Mesothelial cell of epicardium (in vitro differentiated cells): ENCODE measurements at regions not wholly inside any gene's neighbourhood (a gene's known extent, or its start where the extent isn't known, plus 50 kb on each side); places are given as distances from the start of the nearest gene placed in this dataset.

Experiments
- DNase-seq, 2 experiments: peaks; one replicate each; pipeline ENCODE4 v3.0.0; 2021; ENCODE audit warnings: low spot score in 2 of 2; ENCODE audit not compliant: unreplicated experiment in 2 of 2
- H3K27ac Mint-ChIP-seq: 2 replicates; pipeline ENCODE4 v1.8.0; 2021; ENCODE audit warnings: mixed read lengths
- H3K27me3 Mint-ChIP-seq: 2 replicates; pipeline ENCODE4 v1.8.0; 2021; ENCODE audit warnings: low read depth, mixed read lengths
- H3K36me3 Mint-ChIP-seq: 2 replicates; pipeline ENCODE4 v1.8.0; 2021; ENCODE audit warnings: mixed read lengths
- H3K4me1 Mint-ChIP-seq: 2 replicates; pipeline ENCODE4 v1.8.0; 2021; ENCODE audit warnings: mixed read lengths
- H3K4me3 Mint-ChIP-seq: 2 replicates; pipeline ENCODE4 v1.8.0; 2021; ENCODE audit warnings: mild to moderate bottlenecking, moderate library complexity, mixed read lengths
- H3K9me3 Mint-ChIP-seq: 2 replicates; pipeline ENCODE4 v1.8.0; 2021; ENCODE audit warnings: mixed read lengths
- TF ChIP-seq, protein P1 (sequence below): fragments of 200-600 bp; sonication (generic); IDR thresholded peaks from one replicate; pipeline ENCODE4 v1.5.0; 2021; ENCODE audit warnings: antibody characterized with exemption; ENCODE audit not compliant: unreplicated experiment

DNA sequence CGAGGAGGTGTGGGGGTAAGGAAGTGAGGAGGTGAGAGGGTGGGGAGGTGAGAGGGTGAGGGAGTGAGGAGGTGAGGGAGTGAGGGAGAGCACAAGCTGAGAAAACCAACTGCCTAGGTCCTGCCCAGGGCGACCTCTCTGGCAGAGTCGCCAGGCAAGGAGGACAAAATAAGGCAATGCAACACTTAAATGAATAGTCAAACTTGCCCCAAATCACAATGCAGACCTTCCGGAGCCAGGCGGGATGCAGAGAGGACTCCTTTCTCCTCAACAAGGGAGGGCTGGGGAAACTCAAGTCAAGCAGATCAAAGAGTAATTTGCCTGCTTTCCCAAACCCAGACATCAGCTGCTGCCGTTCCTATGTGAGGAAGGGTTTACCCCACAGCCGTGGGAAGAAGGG lies 86.0 kb downstream of the CCDC185 start:
- Mint-ChIP-seq H3K27ac (no peak overlapping the region), H3K27me3 (peaks cover 64% of the 10 kb centered on the region), H3K4me3 (no peak overlapping the region), H3K36me3 (no peaks in the 10 kb centered on the region), H3K9me3 (no peaks in the 10 kb centered on the region), H3K4me1 (peaks cover 9% of the 10 kb centered on the region)
- TF ChIP-seq, protein P1, sequence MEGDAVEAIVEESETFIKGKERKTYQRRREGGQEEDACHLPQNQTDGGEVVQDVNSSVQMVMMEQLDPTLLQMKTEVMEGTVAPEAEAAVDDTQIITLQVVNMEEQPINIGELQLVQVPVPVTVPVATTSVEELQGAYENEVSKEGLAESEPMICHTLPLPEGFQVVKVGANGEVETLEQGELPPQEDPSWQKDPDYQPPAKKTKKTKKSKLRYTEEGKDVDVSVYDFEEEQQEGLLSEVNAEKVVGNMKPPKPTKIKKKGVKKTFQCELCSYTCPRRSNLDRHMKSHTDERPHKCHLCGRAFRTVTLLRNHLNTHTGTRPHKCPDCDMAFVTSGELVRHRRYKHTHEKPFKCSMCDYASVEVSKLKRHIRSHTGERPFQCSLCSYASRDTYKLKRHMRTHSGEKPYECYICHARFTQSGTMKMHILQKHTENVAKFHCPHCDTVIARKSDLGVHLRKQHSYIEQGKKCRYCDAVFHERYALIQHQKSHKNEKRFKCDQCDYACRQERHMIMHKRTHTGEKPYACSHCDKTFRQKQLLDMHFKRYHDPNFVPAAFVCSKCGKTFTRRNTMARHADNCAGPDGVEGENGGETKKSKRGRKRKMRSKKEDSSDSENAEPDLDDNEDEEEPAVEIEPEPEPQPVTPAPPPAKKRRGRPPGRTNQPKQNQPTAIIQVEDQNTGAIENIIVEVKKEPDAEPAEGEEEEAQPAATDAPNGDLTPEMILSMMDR = no peak
- no peak for DNase-seq

DNA sequence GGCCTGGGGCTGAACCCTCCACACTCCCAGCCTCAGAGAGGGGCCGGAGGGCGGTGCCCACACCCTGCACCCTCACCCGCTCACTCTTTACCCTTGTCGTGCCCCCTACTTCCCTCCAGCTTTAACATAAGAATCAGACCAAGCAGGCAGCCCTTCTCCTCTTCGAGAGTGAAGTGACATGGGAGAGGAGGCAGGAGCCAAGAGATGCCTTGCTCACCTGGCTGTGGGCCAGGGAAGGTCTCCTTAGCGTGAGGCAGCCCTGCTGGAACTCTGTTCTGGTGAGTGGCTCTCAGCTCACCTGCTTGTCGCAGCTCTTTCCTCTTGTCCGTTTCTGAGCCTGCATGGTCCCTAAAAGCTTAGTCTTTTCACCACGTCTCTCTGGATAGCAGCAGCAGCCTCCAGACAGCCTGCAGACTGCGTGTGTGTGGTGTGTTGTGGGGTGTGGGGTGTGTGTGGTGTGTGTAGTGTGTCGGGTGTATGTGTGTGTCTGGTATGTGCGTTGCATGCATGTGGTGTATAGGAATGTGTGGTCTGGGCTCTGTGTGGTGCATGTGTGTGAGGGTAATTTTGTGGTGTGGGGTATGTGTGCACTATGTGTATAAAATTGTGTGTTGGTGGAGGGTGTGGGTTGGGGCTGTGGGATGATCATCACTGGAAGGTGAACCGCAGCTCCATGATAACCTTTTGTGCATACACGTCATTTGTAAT lies 86.7 kb downstream of the CCDC185 start:
- Mint-ChIP-seq H3K27ac (no peak overlapping the region), H3K4me1 (peaks cover 9% of the 10 kb centered on the region), H3K36me3 (no peaks in the 10 kb centered on the region), H3K27me3 (peaks cover 62% of the 10 kb centered on the region), H3K4me3 (no peak overlapping the region), H3K9me3 (no peaks in the 10 kb centered on the region)
- no peak for DNase-seq
- TF ChIP-seq, protein P1 = no peak

DNA sequence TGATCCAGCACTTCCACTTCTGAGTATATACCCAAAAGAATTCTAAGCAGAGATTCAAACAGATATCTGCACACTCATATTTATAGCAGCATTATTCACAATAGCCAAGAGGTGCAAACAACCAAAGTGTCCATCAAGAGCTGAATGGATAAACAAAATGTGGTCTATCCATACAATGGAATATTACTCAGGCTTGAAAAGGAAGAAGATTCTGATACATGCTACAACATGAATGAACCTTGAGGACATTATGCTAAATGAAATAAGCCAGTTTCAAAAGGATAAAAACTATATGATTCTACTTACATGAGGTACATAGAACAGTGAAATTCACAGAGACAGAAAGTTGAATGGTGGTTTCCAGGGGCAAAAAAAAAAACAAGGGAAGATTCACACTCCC lies 88.9 kb downstream of the CCDC185 start:
- H3K27ac Mint-ChIP-seq = no peak overlapping the region
- H3K27me3 Mint-ChIP-seq = peaks cover 52% of the 10 kb centered on the region
- TF ChIP-seq, protein P1 = no peak
- H3K4me3 Mint-ChIP-seq = no peak overlapping the region
- H3K9me3 Mint-ChIP-seq = no peaks in the 10 kb centered on the region
- H3K4me1 Mint-ChIP-seq = peaks cover 15% of the 10 kb centered on the region
- H3K36me3 Mint-ChIP-seq = no peaks in the 10 kb centered on the region
- DNase-seq = no peak

DNA sequence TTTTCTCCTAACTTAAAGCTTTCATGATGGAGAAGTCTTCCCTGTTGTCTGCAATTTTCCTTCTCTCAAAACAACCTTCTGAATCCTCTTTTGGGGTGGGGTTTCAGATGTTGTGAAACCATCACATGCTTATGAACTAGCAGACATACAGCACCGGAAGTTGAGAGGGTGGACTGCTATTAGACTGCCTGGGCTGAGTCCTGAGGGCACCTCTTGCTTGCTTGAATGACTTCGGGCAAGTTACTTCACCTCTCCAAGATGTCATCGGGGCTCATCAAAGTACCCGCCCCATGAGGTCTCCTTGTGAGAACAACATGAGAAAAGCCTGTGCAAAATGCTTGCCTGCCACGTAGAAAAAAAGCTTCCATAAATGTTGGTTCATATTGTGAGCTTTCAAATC lies 89.6 kb downstream of the CCDC185 start:
- H3K4me1 Mint-ChIP-seq = peaks cover 21% of the 10 kb centered on the region
- H3K27me3 Mint-ChIP-seq = peaks cover 46% of the 10 kb centered on the region
- TF ChIP-seq, protein P1 = no peak
- H3K9me3 Mint-ChIP-seq = no peaks in the 10 kb centered on the region
- H3K27ac Mint-ChIP-seq = no peak overlapping the region
- no peaks in the 10 kb centered on the region for H3K36me3 Mint-ChIP-seq
- H3K4me3 Mint-ChIP-seq = no peak overlapping the region
- no peak for DNase-seq

DNA sequence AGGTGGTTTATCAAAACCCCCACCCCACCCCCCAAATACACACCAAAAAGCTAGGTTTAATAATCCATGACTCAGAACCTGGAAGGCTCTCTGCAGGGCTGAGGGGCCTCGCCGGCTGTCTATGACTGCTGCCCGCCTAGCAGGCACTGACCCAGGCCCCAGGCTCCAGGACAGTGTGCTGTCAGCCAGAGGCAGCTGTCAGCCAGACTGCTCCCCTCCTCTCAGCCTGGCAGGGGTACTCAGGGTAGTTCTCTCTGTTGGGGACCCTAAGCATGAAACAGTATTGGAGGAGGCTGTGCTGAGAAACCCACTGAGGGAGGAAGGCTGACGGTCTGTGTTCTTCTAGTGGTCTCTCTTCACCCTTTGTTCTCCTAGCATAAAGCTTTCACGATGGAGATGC lies 90.3 kb downstream of the CCDC185 start:
- no peaks in the 10 kb centered on the region for H3K9me3 Mint-ChIP-seq
- no peak for DNase-seq
- peaks cover 27% of the 10 kb centered on the region for H3K4me1 Mint-ChIP-seq
- no peak overlapping the region for H3K4me3 Mint-ChIP-seq
- no peak overlapping the region for H3K27ac Mint-ChIP-seq
- TF ChIP-seq, protein P1 = no peak
- H3K36me3 Mint-ChIP-seq = no peaks in the 10 kb centered on the region
- H3K27me3 Mint-ChIP-seq = peaks cover 44% of the 10 kb centered on the region
